GM12873 (cell line): ENCODE measurements at regions not wholly inside any gene's neighbourhood (a gene's known extent, or its start where the extent isn't known, plus 50 kb on each side); places are given as distances from the start of the nearest gene placed in this dataset.

Experiments
- CTCF ChIP-seq: IDR thresholded peaks from 2 replicates; pipeline ENCODE4 v1.5.1; 2012; ENCODE audit warnings: low read depth, mild to moderate bottlenecking, moderate library complexity, low read length, control low read depth; ENCODE audit not compliant: insufficient read depth; ENCODE audit errors: missing control alignments

- TF ChIP-seq CTCF, result no peak
These were observed 169.4 kb upstream of the ESRRG start for GRCh38 chr1:216892581-216893160.

- no peak for TF ChIP-seq CTCF
These were observed 167.6 kb upstream of the ESRRG start for GRCh38 chr1:216890871-216891270.

- no peak for TF ChIP-seq CTCF
These were observed 165.5 kb upstream of the ESRRG start for GRCh38 chr1:216888731-216889130.

- no peak for TF ChIP-seq CTCF
These were observed 163.8 kb upstream of the ESRRG start for GRCh38 chr1:216887032-216887431.

GRCh38 chr1:216884614-216885229 is 161.5 kb upstream of the ESRRG start:
- no peak for TF ChIP-seq CTCF

GRCh38 chr1:216883518-216883917 is 160.3 kb upstream of the ESRRG start:
- no peak for TF ChIP-seq CTCF

GRCh38 chr1:216881695-216882094 is 158.5 kb upstream of the ESRRG start:
- no peak for TF ChIP-seq CTCF
